AG09319 (cell line): ENCODE measurements at regions not wholly inside any gene's neighbourhood (a gene's known extent, or its start where the extent isn't known, plus 50 kb on each side); places are given as distances from the start of the nearest gene placed in this dataset.

Experiments used
- DNase-seq: peaks from one replicate; pipeline ENCODE4 v3.0.0-alpha.2; 2010; ENCODE audit warnings: low read depth; ENCODE audit errors: extremely low read depth
- TF ChIP-seq, protein P1 (sequence below): IDR thresholded peaks from 2 replicates; pipeline ENCODE4 v1.5.1; 2011; ENCODE audit warnings: low read depth, mild to moderate bottlenecking, inconsistent platforms, low read length, moderate library complexity

DNA sequence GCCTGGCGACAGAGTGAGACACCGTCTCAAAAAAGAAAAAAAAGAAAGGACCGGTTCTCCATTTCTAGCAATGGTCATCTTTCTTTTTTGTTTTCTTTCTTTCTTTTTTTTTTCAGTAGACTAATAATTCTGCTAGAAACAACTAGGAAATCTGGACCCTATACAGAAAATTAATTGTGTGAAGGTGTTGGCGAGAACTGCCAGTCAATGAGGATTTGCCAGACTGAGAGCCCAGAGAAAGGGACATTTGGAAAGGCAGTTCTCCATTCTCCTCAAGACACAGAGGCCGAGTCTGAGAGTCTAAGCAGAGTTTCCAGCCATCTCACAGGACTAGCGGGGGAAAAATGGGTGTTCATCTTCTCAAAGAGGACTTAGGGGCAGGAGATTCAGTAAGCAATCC lies 123.6 kb upstream of the GPC1 start:
- TF ChIP-seq, protein P1, sequence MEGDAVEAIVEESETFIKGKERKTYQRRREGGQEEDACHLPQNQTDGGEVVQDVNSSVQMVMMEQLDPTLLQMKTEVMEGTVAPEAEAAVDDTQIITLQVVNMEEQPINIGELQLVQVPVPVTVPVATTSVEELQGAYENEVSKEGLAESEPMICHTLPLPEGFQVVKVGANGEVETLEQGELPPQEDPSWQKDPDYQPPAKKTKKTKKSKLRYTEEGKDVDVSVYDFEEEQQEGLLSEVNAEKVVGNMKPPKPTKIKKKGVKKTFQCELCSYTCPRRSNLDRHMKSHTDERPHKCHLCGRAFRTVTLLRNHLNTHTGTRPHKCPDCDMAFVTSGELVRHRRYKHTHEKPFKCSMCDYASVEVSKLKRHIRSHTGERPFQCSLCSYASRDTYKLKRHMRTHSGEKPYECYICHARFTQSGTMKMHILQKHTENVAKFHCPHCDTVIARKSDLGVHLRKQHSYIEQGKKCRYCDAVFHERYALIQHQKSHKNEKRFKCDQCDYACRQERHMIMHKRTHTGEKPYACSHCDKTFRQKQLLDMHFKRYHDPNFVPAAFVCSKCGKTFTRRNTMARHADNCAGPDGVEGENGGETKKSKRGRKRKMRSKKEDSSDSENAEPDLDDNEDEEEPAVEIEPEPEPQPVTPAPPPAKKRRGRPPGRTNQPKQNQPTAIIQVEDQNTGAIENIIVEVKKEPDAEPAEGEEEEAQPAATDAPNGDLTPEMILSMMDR = no peak
- DNase-seq = no peak

DNA sequence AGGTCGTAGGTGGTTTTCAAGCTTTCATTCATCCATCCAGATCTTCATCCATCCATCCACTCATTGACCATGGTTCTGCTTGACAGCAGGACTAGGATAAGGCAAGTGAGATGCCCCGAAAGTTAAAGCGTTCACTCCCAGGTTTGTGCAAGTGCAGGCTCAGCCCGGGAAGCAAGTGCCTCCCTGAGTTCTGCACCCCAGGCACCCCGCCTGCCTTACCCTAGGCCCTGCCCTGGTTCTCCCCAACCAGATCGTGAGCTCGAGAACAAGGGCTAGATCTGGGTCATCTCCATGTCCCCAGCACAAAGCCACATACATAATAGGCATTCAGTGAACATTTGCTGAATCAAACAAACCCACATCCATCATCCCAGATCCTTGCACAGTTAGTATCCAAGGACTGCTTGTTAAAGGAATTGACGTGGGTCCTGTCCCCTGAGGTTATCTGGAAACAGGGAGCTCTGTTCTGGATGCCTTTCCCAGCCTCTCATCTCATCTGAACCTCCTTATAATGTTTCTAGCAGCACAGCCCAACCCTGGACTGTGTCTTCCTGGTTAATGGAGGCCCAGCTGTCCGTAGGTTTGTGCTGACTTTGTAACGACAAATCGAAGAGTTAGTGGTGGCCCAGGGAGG lies 116.1 kb upstream of the GPC1 start:
- no peak for DNase-seq
- TF ChIP-seq, protein P1 = no peak

DNA sequence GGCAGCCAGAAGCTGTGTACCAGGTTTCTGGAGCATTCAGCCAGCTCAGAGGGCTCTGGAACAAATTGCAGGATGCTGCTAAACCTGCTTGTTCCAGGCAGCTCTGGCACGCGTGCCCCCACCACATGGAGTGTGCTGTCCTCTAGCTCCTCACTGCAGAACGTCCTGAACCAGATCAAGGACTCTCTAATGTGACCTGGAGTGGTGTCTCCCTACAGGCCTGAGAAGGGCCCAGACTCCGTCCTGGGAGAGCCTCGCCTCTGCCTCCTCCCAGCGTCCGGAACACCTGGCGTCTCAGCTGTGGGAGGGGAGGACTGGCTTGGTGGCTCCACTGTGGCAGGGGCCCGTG lies 115.6 kb upstream of the GPC1 start:
- TF ChIP-seq, protein P1 = no peak
- DNase-seq = no peak

GRCh38 chr2:240320204-240320993 lies 115.1 kb upstream of the GPC1 start:
- DNase-seq = no peak

DNA sequence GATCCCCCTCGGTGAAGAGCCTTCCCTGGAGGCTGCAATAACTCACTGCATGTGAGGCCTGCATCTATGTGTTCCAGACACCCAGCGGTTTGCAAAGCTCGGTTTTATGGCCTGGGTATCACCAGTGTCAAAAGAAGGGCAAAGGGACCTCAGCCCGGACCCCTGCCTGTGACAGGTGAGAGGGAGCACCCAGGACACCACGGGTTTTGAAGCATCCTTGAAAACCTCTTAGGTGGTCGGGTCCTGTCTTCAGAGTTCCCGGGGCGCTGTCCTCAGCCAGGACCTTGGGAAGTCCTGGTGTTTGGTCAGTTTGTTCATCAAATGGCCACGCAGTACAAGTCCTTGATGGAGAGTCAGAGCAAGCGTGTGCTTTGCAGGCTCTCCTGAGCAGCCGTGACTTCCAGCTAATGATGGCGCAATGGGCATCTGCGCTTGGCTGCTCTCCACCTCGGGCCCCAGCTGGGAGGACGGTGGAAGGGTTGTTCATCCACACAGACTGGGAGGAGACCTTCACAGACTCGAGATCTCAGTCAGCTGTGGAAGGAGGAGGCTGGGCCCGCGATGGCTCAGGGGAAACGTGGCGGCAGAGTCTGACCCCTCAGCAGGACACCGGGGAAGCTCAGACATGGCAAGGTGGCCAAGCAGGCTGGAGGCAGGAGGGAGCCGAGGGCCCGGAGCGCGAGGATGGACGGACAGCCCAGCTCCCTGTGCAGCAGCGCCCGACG lies 113.1 kb upstream of the GPC1 start:
- no peak for DNase-seq
- TF ChIP-seq, protein P1 = no peak

More at GRCh38 chr2:240320204-240320993, 115.1 kb upstream of the GPC1 start:
- TF ChIP-seq, protein P1 = no peak

GRCh38 chr2:240322991-240323390 lies 112.5 kb upstream of the GPC1 start:
- TF ChIP-seq, protein P1 = no peak

More at GRCh38 chr2:240322991-240323390, 112.5 kb upstream of the GPC1 start:
- DNase-seq = no peak
